Stimulated activated naive CD8-positive, alpha-beta T cell treated with anti-CD3 and anti-CD28 coated beads, Interleukin-15, amount 100 ng/mL, for 72 hours (primary cell): ENCODE measurements at regions not wholly inside any gene's neighbourhood (a gene's known extent, or its start where the extent isn't known, plus 50 kb on each side); places are given as distances from the start of the nearest gene placed in this dataset.
A peak's percentile ranks its signal among the peaks of the same experiment; 100 is the strongest.

Experiments
- ATAC-seq: fragments of 150-1000 bp; cut with Tn5 transposase; 2 replicates; pipeline ENCODE4 v1.10.0; 2021; ENCODE audit warnings: mild to moderate bottlenecking, moderate library complexity
- DNase-seq, 2 donors: peaks; one replicate each; pipeline ENCODE4 v3.0.0; 2021 to 2022
- H3K27ac Mint-ChIP-seq, 2 donors: one replicate each; pipeline ENCODE4 v1.8.0; 2022; ENCODE audit warnings: mild to moderate bottlenecking in 2 of 2, mixed read lengths in 2 of 2, moderate library complexity in 2 of 2
- H3K27me3 Mint-ChIP-seq: one replicate; pipeline ENCODE4 v1.8.0; 2022; ENCODE audit warnings: mixed read lengths
- H3K4me1 Mint-ChIP-seq: one replicate; pipeline ENCODE4 v1.8.0; 2022; ENCODE audit warnings: mild to moderate bottlenecking, mixed read lengths
- H3K4me3 Mint-ChIP-seq, 2 donors: one replicate each; pipeline ENCODE4 v1.8.0; 2022; ENCODE audit warnings: mild to moderate bottlenecking in 2 of 2, mixed read lengths in 2 of 2, moderate library complexity in 1 of 2
- H3K9me3 Mint-ChIP-seq, 2 donors: one replicate each; pipeline ENCODE4 v1.8.0; 2022; ENCODE audit warnings: mixed read lengths in 2 of 2

- Mint-ChIP-seq H3K27ac (peak overlapping the region in 1 of 2 donors; percentile 68), H3K27me3 (peaks cover 20% of the 10 kb centered on the region), H3K4me1 (no peaks in the 10 kb centered on the region), H3K9me3 (peaks cover 5 to 17% of the 10 kb centered on the region in 2 donors), H3K4me3 (no peak overlapping the region)
- ATAC-seq (no peak), DNase-seq (no peak)
Observed at GRCh38 chr1:5644281-5645134, 347.7 kb downstream of the NPHP4 start.

DNA sequence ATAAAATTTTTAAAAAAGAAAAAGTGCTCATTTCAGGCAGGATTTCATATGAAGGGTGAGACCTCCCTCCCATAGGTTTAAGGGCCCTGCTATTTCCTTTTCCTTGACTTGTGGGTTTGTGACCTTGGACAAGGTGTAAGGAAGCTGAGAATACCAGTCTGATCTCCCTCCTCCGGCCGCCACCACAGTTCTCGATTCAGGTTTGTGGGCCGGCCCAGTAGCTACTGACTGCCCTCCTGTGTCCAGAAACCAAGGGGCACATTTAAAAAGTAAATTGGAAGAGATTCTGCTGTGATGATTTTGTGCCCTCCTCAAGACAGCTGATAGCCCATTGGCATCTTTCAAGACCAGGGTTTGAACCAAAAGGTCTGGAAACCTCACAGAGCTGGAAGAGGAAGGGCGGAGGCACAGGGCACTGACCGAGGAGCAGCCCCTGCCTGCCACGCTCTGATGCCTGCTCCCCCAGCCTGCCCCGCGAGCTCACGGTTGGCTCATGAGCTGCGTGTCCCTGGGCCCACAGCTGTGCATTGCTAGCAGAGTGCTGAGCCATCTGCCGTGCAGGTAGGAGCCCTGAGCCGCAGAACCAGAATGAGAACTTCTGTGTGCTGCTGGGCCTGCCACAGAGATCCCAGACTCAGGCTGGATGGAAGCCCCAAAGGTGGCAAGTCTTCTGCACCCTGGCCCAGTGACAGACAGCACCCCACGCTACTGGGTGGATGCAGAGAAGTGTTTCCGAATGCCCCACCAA lies 348.7 kb downstream of the NPHP4 start:
- peaks cover 22% of the 10 kb centered on the region for H3K27me3 Mint-ChIP-seq
- no peaks in the 10 kb centered on the region for H3K4me1 Mint-ChIP-seq
- peak overlapping the region in 1 of 2 donors; percentile 9 for H3K27ac Mint-ChIP-seq
- DNase-seq (no peak), ATAC-seq (no peak)
- H3K4me3 Mint-ChIP-seq: no peak overlapping the region
- peaks cover 5 to 17% of the 10 kb centered on the region in 2 donors for H3K9me3 Mint-ChIP-seq

- Mint-ChIP-seq H3K9me3 (peaks cover 0 to 7% of the 10 kb centered on the region in 2 donors), H3K27me3 (peaks cover 29% of the 10 kb centered on the region), H3K4me3 (no peak overlapping the region), H3K4me1 (no peaks in the 10 kb centered on the region), H3K27ac (no peak overlapping the region)
- DNase-seq (no peak), ATAC-seq (no peak)
Observed at GRCh38 chr1:5640845-5641244, 351.4 kb downstream of the NPHP4 start.

DNA sequence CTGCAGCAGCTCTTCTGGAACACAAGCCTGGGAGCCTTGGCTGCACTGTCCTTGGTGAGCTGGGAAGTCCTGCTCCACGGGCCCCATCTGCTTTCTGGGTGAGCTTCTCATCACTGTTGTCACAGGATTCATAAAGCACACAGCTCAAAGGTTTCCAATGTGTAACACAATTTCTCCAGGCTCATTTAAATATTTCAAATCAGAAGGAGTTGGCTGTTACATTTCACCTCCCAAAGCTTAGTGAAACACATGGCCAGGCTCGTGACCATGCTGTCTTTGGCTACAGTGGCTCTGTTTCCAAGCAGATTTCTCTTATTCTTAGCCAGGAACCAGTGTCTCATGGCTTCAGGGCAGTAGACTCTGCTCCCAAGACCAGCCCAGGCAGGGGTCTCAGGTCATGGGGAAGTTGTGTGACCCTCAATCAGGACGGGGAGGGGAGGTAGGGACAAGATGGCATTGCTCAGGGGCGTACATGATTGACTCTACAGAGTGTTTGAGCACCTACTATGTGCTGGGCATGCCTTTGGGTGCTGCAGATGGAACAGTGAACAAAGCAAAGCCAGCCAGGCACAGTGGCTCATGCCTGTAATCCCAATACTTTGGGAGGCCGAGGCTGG lies 353.0 kb downstream of the NPHP4 start:
- Mint-ChIP-seq H3K9me3 (no peaks in the 10 kb centered on the region), H3K27me3 (peaks cover 29% of the 10 kb centered on the region), H3K27ac (no peak overlapping the region), H3K4me1 (no peaks in the 10 kb centered on the region), H3K4me3 (no peak overlapping the region)
- ATAC-seq (no peak), DNase-seq (no peak)

GRCh38 chr1:5638582-5638981 lies 353.6 kb downstream of the NPHP4 start:
- Mint-ChIP-seq H3K9me3 (no peaks in the 10 kb centered on the region), H3K27ac (no peak overlapping the region), H3K4me1 (no peaks in the 10 kb centered on the region), H3K27me3 (peaks cover 29% of the 10 kb centered on the region), H3K4me3 (no peak overlapping the region)
- ATAC-seq (no peak), DNase-seq (no peak)

DNA sequence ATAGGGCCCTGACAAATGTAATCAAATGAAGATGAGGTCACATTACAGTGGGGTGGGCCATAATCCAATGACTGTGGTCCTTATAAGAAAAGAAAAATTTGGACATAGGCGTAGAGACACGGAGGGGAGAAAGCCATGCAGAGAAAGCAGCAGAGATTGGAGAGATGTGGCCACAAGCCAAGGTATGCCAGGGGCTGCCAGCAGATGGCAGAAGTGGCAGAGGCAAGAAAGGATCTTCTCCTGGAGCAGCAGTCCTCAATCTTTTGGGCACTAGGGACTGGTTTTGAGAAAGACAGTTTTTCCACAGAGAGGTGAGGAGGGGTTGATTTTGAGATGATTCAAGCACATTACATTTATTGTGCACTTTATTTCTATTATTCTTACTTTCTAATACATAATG lies 355.1 kb downstream of the NPHP4 start:
- Mint-ChIP-seq H3K9me3 (no peaks in the 10 kb centered on the region), H3K27me3 (peaks cover 25% of the 10 kb centered on the region)
- no peak for ATAC-seq

DNA sequence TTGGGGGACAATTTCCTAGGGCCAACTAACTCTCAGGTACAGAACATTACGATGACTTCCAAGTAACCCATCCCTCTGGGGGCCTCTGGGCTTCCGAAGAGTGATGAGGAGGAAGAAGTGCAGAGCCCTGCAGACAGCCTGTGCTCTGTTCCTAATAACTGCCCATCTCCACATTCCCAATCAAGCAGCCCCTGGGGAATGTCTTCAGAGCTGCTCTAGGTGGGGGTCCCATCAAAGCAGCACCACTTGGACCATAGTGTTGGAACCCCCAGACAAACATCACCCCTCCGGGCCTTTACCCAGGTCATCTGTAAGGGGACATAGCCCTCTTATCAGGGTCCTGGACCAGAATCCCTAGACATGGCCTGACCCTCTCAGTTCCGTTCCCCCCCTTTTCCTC lies 357.3 kb downstream of the NPHP4 start:
- Mint-ChIP-seq H3K9me3 (no peaks in the 10 kb centered on the region), H3K4me3 (no peak overlapping the region), H3K27ac (peak overlapping the region in 1 of 2 donors; percentile 13), H3K27me3 (peaks cover 9% of the 10 kb centered on the region), H3K4me1 (peaks cover 11% of the 10 kb centered on the region)
- no peak for ATAC-seq
- no peak for DNase-seq

More for the DNA sequence above, 355.1 kb downstream of the NPHP4 start:
- H3K4me3 Mint-ChIP-seq: no peak overlapping the region
- H3K4me1 Mint-ChIP-seq: peaks cover 6% of the 10 kb centered on the region
- DNase-seq: no peak
- H3K27ac Mint-ChIP-seq: no peak overlapping the region

GRCh38 chr1:5632814-5633213 lies 359.4 kb downstream of the NPHP4 start:
- no peak for ATAC-seq
- peaks cover 11% of the 10 kb centered on the region for H3K4me1 Mint-ChIP-seq

GRCh38 chr1:5632224-5632623 lies 360.0 kb downstream of the NPHP4 start:
- peak overlapping the region in 1 of 2 donors; percentile 77 for H3K27ac Mint-ChIP-seq
- no peaks in the 10 kb centered on the region for H3K27me3 Mint-ChIP-seq
- H3K9me3 Mint-ChIP-seq: no peaks in the 10 kb centered on the region
- ATAC-seq: peak; percentile 80
- H3K4me1 Mint-ChIP-seq: peaks cover 11% of the 10 kb centered on the region
- no peak overlapping the region for H3K4me3 Mint-ChIP-seq
- DNase-seq: peak in 1 of 2 donors; percentile 22

More at GRCh38 chr1:5632814-5633213, 359.4 kb downstream of the NPHP4 start:
- H3K27ac Mint-ChIP-seq: peak overlapping the region in 1 of 2 donors; percentile 10
- H3K9me3 Mint-ChIP-seq: no peaks in the 10 kb centered on the region
- peaks cover under 1% of the 10 kb centered on the region for H3K27me3 Mint-ChIP-seq
- no peak for DNase-seq
- no peak overlapping the region for H3K4me3 Mint-ChIP-seq

- Mint-ChIP-seq H3K27ac (no peak overlapping the region), H3K27me3 (no peaks in the 10 kb centered on the region), H3K9me3 (no peaks in the 10 kb centered on the region), H3K4me3 (no peak overlapping the region), H3K4me1 (peaks cover 11% of the 10 kb centered on the region)
- ATAC-seq: no peak
- no peak for DNase-seq
Observed at GRCh38 chr1:5628416-5628815, 363.8 kb downstream of the NPHP4 start.

DNA sequence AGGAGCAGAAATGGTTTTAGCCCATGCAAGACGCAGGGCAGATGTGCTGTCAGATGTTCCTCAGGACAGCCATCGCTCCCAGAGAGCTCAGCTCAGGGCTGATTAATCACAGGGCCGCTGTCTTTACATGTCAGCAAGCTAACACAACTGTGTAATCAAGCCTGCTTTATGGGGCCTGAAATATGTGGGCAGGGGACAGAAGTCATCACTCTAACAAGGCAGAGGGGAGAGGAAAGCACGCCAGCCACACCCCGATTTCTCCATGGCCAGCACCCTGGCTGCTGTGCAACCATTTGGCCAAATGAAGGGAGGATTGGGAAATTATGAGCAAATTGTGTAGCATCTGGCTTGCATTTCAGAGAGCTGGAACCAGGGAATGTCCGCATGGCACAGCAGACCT lies 368.8 kb downstream of the NPHP4 start:
- no peaks in the 10 kb centered on the region for H3K4me1 Mint-ChIP-seq
- DNase-seq (no peak), ATAC-seq (no peak)
- H3K27ac Mint-ChIP-seq: no peak overlapping the region
- no peaks in the 10 kb centered on the region for H3K27me3 Mint-ChIP-seq
- H3K4me3 Mint-ChIP-seq: no peak overlapping the region
- H3K9me3 Mint-ChIP-seq: no peaks in the 10 kb centered on the region

DNA sequence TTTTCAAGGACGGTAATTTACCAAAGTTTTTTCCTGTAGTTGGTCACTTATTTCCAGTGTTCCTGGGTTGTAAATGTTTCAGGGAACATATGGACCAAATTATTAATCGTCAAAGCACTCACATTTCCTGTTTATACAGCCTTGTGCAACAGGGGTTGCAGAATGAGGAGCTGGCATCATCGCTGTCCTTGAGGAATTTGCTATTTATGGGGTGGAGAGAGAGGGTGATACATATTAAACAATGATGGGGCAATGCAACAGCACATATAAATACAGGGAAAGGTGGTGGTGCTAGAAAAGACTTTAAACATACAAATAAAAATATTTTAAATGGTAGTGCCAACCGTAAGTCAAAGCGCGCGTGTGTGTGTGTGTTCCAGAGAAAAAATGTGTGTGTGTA lies 369.8 kb downstream of the NPHP4 start:
- ATAC-seq (no peak), DNase-seq (no peak)
- Mint-ChIP-seq H3K27ac (no peak overlapping the region), H3K9me3 (no peaks in the 10 kb centered on the region), H3K27me3 (peaks cover 7% of the 10 kb centered on the region), H3K4me3 (no peak overlapping the region), H3K4me1 (no peaks in the 10 kb centered on the region)

DNA sequence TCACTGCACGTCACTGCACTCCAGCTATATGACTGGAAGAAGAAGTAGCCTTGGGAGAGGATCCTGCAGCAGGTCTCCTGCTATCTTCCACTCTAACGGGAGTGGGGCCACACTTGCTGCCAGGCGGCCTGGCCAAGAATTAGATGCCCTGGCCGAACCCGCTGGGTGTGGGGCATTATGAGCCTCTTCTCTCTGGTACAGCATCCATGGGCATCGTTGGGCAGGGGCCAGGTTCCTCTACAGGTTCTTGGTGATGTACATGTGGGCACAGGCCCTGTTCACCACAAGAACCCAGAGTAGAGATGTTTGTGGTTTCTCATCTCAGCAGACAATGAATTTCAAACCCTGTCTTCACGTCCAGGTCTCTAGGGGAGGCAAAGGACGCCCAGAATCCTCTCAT lies 370.5 kb downstream of the NPHP4 start:
- Mint-ChIP-seq H3K27me3 (peaks cover 14% of the 10 kb centered on the region), H3K9me3 (no peaks in the 10 kb centered on the region), H3K27ac (no peak overlapping the region), H3K4me1 (no peaks in the 10 kb centered on the region), H3K4me3 (no peak overlapping the region)
- DNase-seq (no peak), ATAC-seq (no peak)

DNA sequence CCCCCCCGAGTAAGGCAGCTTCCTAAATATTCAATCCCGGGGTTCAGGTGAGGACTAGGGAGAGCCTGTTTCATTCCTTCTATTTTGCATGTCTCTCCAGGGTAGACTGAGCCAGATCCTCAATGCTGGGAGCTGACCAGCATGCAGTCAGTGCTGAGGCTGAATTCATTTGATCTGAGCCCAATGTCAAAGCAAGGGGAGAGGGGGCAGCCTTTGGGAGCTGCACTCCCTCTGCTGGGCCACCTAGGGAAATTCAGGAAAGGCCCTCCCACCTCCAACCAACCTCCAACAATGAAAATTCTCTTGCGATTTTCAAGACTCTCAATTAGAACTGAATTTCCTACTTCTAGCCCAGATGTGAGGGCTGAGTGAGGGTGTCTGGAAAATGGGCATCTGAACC lies 371.2 kb downstream of the NPHP4 start:
- ATAC-seq: no peak
- H3K27ac Mint-ChIP-seq: no peak overlapping the region
- H3K9me3 Mint-ChIP-seq: no peaks in the 10 kb centered on the region

GRCh38 chr1:5620418-5620817 lies 371.8 kb downstream of the NPHP4 start:
- peaks cover 21% of the 10 kb centered on the region for H3K27me3 Mint-ChIP-seq
- H3K27ac Mint-ChIP-seq: no peak overlapping the region
- ATAC-seq (no peak), DNase-seq (no peak)
- no peaks in the 10 kb centered on the region for H3K4me1 Mint-ChIP-seq
- no peak overlapping the region for H3K4me3 Mint-ChIP-seq
- no peaks in the 10 kb centered on the region for H3K9me3 Mint-ChIP-seq

More for the DNA sequence above, 371.2 kb downstream of the NPHP4 start:
- DNase-seq: no peak
- Mint-ChIP-seq H3K27me3 (peaks cover 21% of the 10 kb centered on the region), H3K4me1 (no peaks in the 10 kb centered on the region), H3K4me3 (no peak overlapping the region)

DNA sequence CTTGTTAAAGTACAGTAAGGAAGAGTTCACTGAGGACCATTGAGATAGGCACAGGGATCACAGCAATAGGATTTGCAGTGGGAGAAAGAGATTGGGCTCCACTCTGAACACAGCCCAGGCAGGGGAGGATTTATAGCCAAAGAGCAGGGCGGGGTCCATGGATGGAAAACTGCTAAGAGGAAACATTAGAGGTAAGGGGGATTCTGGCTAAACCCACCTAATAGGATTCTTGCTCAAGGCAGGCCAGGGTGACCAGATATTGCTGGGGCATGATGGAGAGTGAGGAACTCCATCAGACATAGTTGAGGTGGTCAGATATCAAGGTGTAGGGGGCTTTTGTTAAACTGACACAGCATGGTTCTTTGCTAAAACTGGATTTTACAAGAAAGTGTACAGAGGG lies 372.8 kb downstream of the NPHP4 start:
- ATAC-seq (no peak), DNase-seq (no peak)
- Mint-ChIP-seq H3K27ac (no peak overlapping the region), H3K9me3 (no peaks in the 10 kb centered on the region), H3K27me3 (peaks cover 21% of the 10 kb centered on the region), H3K4me3 (no peak overlapping the region), H3K4me1 (no peaks in the 10 kb centered on the region)
